Epithelial cell of proximal tubule (primary cell): ENCODE measurements at regions not wholly inside any gene's neighbourhood (a gene's known extent, or its start where the extent isn't known, plus 50 kb on each side); places are given as distances from the start of the nearest gene placed in this dataset.

Experiments
- DNase-seq: peaks from one replicate; pipeline ENCODE4 v3.0.0-alpha.2; 2011; ENCODE audit warnings: low read depth
- H3K4me3 ChIP-seq: 2 replicates; pipeline ENCODE4 v1.5.1; 2011; ENCODE audit warnings: low read depth, mild to moderate bottlenecking, low read length
- CTCF ChIP-seq: conservative IDR thresholded peaks from 2 replicates; pipeline ENCODE4 v1.5.1; 2012; ENCODE audit warnings: low read depth, mild to moderate bottlenecking, low read length

GRCh38 chr7:46143949-46144917 lies 223.2 kb upstream of the IGFBP3 start:
- no peak for TF ChIP-seq CTCF
- DNase-seq = no peak
- no peak overlapping the region for H3K4me3 ChIP-seq

GRCh38 chr7:46143421-46143820 lies 222.3 kb upstream of the IGFBP3 start:
- TF ChIP-seq CTCF = no peak
- H3K4me3 ChIP-seq = no peak overlapping the region
- no peak for DNase-seq

- TF ChIP-seq CTCF = no peak
- DNase-seq = peak; percentile 60
- no peak overlapping the region for H3K4me3 ChIP-seq
These were observed 218.0 kb upstream of the IGFBP3 start for GRCh38 chr7:46139079-46139478.

GRCh38 chr7:46137725-46138124 lies 216.7 kb upstream of the IGFBP3 start:
- TF ChIP-seq CTCF = no peak
- no peak for DNase-seq
- no peak overlapping the region for H3K4me3 ChIP-seq

GRCh38 chr7:46135557-46135956 lies 214.5 kb upstream of the IGFBP3 start:
- no peak for DNase-seq
- H3K4me3 ChIP-seq = no peak overlapping the region
- TF ChIP-seq CTCF = no peak

- no peak for DNase-seq
- H3K4me3 ChIP-seq = no peak overlapping the region
- no peak for TF ChIP-seq CTCF
These were observed 213.7 kb upstream of the IGFBP3 start for GRCh38 chr7:46134795-46135194.

- H3K4me3 ChIP-seq = no peak overlapping the region
- no peak for DNase-seq
- no peak for TF ChIP-seq CTCF
These were observed 213.3 kb upstream of the IGFBP3 start for GRCh38 chr7:46134385-46134784.
